C4-2B (cell line): ENCODE measurements at regions not wholly inside any gene's neighbourhood (a gene's known extent, or its start where the extent isn't known, plus 50 kb on each side); places are given as distances from the start of the nearest gene placed in this dataset.

ENCODE experiments used
- ZFX ChIP-seq: fragments of 450-650 bp; IDR thresholded peaks from 2 replicates; pipeline ENCODE4 v1.6.1; 2017
- TF ChIP-seq, protein P1 (sequence below): fragments of 450-650 bp; conservative IDR thresholded peaks from 2 replicates; pipeline ENCODE4 v1.5.1; 2017; ENCODE audit warnings: mild to moderate bottlenecking

DNA sequence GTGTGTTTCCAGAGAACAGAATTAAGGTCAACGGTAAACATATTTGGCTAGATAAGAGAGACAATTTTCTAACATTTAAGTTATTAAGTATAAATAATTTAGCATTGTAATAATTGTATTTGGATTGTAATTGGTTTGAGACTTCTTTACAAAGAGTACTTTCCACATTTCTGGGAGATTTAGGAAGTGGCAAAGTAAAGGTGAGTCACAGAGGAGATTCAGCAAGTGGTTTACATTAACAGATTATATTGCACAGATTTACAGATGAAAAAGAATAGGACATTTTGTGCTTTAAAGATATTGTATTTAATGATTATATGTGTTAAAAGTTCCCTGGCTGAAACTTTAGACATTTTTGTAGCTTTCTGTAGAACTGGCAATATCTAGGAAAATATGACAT lies 584.4 kb upstream of the AADAT start:
- TF ChIP-seq, protein P1, sequence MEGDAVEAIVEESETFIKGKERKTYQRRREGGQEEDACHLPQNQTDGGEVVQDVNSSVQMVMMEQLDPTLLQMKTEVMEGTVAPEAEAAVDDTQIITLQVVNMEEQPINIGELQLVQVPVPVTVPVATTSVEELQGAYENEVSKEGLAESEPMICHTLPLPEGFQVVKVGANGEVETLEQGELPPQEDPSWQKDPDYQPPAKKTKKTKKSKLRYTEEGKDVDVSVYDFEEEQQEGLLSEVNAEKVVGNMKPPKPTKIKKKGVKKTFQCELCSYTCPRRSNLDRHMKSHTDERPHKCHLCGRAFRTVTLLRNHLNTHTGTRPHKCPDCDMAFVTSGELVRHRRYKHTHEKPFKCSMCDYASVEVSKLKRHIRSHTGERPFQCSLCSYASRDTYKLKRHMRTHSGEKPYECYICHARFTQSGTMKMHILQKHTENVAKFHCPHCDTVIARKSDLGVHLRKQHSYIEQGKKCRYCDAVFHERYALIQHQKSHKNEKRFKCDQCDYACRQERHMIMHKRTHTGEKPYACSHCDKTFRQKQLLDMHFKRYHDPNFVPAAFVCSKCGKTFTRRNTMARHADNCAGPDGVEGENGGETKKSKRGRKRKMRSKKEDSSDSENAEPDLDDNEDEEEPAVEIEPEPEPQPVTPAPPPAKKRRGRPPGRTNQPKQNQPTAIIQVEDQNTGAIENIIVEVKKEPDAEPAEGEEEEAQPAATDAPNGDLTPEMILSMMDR = no peak
- TF ChIP-seq ZFX = no peak
